GM21737 (cell line): ENCODE measurements at regions not wholly inside any gene's neighbourhood (a gene's known extent, or its start where the extent isn't known, plus 50 kb on each side); places are given as distances from the start of the nearest gene placed in this dataset.

Experiments used
- ATAC-seq: cut with Tn5 transposase; IDR thresholded peaks from one replicate; pipeline ENCODE4 v1.9.1; 2021; ENCODE audit warnings: mild to moderate bottlenecking, moderate library complexity; ENCODE audit not compliant: unreplicated experiment

DNA sequence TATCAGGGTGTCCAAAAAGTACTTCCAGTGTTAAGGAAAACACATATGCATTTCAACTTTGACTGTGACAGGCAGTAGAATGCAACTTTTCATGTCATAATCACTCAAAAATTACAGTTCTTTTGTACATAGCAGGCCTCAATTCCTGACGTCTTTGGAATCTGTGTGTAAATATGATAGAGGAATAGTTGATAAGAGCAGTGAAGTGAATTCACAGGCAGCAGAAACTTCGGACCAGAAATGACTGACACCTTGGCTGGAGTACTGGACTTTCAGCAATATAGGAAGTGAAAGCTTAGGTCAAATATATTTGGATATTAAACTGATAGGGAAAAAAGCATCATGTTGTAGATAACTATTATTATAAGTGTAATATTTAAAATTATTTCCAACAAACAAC is 1741.2 kb upstream of the PCDH20 start:
- no peak for ATAC-seq

DNA sequence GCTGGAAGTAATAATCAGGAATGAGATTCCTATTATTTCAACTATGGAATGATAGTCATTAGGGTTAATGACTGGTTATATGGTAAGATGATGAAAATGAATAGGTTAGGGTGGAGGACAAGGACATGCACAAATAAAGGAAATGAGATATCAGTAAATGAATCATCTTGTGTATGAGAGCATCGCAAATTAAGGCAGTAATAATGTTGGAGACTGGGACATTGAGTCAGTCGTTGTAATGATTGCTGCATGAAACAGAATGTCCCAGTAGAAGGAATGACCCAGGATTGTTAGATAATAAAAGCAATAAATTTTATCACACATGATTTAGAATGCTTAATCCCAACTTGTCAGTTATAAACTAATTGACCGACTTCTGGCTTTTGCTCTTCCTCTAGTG is 1733.7 kb upstream of the PCDH20 start:
- ATAC-seq = no peak

DNA sequence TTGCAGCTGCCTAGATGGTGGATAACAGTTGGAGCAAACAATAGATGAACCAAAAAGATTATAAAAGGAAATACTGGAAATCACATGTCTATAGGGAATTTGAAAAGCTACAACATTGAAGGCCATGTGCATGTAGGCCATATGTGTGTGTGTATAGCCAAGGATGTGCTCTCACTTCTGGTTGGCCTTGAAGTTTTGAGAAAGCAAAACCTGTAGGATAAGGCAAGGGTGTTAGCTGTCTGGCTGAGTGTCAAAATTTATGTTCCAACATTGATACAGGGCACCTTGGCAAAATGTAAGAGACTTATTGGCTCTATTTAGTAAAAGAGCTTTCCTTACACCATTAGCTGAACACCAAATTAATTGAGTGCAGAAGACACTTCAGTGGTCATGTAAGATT is 1723.6 kb upstream of the PCDH20 start:
- ATAC-seq = no peak

DNA sequence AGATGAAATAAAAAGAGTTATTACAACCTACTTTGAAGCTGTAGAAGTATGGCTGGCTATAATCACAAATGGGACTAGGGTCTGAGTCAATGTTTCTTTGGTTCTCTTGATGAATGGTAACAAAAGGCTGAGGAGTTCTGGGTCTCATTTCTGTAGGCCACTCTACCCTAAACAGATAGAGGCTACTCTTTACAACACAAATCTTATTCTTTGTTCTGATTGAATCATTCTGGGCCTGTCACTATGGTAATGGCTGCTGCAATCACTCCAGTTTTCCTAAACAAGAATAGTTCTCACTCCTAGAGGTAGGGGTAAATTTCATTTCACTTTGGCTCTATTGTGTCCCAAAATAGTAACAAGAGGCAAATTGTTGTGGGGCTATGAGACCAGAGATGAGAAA is 1714.3 kb upstream of the PCDH20 start:
- ATAC-seq = no peak

DNA sequence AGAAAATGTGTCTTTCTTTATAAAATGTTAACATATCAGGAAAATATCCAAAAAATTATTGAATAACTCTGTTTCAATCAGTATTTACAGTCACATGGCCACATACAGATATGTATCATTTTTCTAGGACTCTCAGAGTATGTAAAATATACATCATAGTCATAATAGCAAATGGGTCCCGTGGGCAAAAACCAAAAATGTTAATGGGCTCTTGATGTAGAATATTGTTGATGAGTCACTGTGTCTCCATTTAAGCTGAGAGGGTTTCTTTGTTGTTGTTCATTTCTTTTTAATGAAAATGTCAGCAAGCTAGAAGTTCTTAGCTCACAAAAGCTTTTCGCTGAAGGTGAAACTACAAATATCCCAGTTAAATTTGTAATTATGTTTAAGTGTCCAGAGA is 1713.1 kb upstream of the PCDH20 start:
- no peak for ATAC-seq

DNA sequence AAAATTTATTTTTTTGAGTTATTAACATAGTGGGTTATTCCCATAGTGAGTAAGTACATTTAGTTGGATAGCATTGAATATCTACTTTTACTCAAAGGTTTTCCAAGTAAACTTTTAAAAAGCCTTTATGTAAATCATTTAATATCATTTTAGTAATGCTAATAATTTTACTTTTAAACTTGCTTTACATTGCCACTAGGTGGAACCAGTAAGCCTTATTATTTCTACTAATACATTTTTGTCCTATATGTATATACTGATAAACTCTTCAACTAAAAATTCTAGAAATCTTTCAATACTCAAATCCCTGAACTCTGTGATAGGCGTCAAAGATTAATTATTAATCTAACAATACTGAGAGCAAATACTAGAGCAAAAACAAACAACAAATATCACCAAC is 1709.2 kb upstream of the PCDH20 start:
- no peak for ATAC-seq

DNA sequence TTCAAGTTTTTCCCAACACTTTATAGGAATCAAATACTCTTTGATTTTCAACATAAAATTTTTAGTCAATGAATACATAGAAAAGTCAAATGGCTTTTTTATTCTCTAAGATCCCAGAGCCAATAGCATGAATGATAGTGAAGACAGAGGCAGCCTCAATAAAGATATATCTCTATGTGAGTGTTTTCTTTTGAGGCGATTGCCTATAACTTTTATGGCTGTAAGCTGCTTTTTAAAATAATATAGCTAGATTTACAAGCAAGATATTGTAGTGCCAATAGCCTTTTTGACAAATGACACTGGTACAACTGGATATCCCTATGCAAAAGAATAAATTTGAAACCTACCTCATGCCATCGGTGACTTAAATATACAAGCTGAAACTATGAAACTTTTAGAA is 1705.2 kb upstream of the PCDH20 start:
- no peak for ATAC-seq

DNA sequence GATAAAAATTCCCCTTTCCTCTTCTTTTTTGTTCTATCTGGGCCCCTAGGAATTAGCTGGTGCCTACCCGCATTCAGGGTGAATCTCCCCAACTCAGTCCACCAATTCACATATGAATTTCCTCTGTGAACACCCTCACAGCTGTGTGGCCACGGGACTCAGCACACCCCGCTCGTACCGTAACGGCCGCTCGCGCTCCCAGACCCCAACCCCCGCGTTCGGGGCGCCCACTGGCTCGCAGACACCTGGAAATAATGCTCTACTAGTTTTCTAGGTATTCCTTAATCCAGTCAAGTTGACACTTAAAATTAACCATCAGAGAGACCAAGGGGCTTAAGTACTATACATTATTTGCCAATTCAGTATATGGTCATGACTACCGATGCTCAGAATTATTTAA is 1702.1 kb upstream of the PCDH20 start:
- ATAC-seq = no peak

DNA sequence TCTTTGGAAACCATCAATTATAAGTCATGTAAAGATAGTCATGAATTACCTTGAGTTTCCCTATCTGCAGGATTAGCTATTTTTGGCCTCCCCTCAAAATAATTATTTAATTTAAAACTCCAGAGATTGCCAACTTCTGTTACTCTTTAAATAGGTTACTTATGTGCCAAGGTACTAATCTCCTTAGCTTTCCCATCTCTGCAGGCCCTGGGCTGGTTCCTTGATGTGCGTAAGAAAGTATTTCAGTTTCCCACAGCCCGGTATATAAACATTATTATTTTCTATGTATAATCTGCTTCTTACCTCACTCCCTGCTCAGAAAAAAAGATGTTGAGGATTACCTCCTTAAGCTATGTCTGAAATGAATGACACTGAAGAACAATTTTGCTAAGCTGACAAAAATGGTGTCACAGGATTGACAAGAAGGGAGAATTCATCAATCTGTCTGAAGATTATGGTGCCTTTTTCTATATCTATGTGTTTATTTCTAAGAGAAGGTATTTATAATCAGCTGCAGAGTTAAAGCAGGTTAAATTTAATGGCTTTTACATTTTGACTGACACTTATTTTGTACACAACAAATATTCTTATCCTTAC is 1697.2 kb upstream of the PCDH20 start:
- no peak for ATAC-seq

DNA sequence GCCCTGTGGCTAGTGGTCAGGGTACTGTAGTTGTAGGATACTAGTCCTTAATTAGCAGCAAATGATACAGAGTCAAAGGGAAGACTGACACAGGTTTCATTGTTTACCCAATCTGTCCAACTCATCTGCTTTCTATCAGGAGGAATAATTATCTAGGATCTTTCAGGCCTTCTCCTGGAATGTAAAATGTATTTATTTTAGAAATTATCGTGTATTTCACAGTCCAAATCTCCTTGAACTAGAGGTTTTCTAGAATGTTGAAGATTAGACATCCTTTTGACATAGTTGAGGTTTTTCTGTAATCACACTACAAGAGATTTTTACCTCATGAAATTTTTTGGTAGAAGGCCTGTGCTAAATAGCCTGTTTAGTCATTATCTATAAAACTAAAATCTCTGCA is 1694.8 kb upstream of the PCDH20 start:
- ATAC-seq = no peak

DNA sequence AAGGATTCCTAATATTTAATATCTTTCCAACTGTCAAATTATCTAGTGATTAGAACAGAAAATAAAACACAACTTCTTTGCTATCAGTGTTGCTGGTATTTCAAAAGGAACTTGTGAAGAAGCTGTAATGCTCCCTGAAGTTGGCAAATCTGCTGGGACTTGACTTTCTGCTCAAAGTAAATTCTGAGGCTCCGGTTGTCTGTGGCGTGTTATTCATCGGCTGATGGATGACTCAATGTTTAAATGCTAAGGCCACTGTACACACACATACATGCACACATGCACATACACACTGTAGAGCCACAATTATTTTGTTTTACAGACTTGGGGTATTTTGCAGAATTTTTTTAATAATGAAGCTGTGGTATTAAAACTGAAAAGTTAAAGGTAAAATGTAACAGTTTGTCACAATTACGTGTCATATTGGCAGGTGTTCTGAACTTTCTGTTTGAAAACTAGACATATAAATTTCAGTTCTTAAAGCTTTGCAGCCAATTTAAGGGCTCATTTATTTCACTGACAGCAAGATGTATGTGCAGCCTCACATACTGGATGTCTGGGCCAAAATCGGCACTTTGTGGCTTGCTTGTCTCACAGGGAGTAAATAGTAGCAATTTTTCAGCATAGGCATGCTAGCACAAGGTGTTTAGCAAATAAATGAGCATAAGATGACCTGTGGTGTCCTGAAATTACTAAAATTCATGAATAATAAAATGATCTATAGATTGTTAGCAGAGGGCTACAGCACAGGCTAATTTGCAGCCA is 1691.7 kb upstream of the PCDH20 start:
- ATAC-seq = no peak

DNA sequence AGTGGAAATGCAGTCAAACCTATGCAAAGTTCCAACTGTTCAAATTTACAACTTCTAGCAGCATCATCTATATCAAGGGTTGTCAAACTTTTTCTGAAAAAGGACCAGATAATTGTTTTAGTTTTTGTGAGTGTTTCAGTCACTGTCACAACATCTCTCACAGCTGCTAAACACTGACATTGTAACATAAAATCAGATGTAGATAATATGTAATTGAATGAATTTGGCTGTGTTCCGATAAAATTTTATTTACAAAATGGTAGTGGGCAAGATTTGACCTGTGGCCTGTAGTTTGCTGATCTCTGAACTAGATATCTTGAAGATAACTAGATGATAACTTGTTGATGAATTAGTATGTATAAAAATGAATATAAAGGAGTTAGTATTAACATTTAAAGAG is 1679.1 kb upstream of the PCDH20 start:
- no peak for ATAC-seq

DNA sequence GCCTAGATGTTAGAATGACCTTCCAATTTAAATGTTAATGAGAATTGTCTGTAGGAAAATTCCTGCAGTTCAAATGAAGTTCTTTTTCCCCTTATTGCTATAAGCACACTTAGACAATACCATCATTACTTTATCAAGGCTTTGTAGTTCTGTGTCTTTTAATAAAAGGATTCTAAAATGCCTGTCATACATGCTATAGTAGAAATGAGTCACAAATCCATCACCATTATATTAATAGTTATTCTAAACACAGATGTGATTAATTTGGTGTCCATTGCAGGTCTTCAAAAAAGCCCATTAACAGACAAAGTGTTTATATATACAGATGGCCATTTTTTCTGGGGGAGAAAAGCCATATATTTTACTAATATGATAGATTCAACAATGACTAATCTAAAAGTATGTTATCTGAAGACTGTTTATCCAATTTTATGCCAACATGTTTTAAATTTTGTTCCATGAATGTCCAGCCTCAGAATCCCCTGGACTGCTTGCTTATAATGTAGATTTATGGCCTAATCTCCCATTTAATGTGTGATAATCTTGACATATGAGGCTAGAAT is 1678.3 kb upstream of the PCDH20 start:
- no peak for ATAC-seq

DNA sequence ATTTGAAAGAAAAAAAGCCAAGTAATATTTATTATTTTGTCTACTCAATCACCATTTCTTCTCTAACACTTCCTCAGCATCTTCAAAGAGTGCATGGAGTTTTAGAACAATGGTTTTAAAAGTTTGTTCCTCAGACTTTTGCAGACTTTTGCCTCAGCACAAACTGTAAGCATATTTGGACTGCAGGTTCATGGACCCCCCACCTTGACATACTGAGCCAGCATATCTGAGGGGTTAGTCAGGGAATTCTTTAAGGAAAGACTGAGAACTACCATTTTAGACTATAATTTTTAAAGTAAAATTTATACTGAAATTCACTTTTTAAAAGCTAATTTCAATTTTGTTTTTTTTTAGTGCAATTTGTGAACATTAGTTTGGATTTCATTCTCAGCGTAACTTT is 1676.8 kb upstream of the PCDH20 start:
- no peak for ATAC-seq

DNA sequence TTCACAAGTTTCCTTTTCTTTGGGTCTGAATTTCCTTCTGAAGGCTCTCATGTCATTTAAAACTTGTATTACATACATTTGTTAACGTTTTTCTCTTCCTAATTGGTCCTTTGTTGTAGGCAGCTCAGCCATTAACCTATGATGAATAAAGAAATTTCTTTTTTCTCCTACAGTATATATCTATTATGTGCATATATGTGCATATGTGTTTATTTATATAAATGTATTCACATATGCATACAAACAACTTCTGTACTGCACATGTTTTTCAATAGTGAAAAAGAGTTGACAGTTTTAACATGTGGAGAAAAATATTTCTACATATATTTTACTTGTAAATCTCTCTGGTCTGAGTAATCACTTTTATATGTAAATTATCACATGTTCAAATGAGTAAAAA is 1674.9 kb upstream of the PCDH20 start:
- no peak for ATAC-seq

DNA sequence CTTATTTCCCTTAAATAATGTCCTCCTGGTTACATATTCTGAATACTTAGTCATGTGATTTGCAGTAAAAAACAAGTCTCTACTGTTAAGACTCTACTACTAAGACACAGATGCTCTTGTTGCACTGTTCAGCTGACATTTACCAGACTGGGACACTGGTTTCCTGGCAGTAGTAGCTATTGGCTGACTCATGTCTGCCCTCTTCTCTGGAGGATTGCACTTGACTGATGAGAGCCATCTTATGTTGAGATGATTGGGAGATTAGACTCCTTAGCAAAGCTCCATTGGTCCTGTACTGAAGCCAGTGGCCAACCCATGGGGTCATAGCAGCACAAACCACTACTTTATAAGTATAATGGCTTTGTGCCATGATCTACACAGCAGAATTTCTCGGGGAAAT is 1672.6 kb upstream of the PCDH20 start:
- no peak for ATAC-seq

DNA sequence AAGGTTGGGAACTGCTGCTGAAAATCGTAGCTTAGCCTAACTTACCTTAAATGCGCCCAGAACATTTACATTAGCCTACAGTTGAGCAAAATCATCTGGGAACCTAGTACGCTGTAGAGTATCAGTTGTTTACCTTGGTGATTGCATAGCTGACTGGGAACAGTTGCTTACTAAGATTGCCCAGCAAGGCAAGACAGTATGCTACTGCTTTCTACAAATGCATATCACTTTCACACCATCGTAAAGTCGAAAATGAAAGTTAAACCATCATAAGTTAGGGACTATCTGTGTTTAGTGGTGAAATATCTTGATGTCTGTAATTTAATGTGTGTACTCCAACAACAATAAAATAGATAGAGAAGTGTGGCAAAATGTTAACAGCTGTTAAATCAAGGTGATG is 1670.6 kb upstream of the PCDH20 start:
- no peak for ATAC-seq

DNA sequence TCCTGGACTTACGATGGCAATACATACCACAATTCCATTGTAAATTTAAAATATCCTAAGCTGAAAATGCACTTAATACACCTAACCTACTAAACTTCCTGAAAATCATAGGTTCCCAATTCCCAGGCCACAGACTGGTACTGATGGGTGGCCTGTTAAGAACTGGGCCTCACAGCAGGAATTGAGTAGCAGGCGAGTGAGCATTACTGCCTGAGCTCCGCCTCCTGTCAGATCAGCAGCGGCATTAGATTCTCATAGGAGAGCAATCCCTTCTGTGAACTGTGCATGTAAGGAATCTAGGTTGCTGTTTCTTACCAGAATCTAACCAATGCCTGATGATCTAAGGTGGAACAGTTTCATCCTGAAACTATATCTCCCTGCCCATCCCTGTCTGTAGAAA is 1670.2 kb upstream of the PCDH20 start:
- no peak for ATAC-seq

DNA sequence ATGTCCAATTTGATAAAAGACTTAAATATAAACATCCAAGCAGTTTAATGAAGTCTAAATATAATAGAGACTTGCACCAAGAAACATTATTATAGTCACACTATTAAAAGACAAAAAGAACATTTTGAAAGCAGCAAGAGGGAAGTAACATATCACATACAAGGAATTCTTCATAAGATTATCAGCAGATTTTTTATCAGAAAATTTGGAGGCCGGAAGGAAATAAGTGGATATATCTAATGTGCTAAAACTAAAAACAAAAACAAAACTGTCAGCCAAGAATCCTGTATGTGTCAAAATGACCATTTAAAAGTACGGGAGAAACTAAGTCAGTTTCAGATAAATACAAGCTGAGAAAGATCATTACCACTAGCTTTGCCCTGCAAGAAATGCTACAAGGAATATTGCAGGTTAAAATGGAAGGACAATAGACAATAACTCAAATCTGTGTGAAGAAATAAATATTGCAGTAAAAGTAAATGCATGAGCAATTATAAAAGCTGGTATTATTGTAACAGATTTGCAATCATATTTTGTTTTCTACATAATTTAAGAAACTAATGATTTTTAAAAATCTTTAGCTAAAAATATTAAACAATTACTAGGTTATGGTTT is 1665.9 kb upstream of the PCDH20 start:
- no peak for ATAC-seq

DNA sequence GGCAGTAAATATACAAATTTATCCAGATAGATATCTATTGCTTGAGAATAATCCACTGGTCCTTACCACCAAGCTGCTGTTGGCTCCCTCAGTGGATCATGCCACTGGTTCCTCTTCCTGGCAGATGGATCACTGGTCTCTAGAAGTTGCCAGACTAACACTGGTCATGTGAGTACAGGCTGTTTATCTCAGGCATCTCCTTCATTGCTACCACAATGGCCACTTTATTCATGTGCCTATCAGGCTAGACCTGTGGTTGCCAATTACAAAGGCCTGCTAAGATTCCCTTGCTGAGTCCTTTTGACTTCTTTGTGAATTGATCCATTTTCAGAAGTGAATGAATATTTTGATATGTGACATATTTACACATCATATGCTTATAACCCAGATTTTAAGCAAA is 1659.5 kb upstream of the PCDH20 start:
- ATAC-seq = no peak

DNA sequence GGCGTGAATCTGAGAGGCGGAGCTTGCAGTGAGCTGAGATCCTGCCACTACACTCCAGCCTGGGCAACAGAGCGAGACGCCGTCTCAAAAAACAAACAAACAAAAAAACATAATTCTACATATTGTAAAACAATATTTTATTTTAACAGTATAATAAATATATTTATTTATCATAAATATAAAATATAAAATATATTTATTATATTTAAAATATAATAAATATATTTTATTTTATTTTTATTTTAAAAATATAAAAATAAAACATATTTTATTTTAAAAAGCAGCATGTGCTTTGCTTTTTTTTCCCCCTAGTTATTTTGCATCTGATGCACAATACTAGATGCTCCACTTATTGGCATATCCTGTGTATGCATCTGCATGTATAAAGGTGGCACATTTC is 1634.6 kb upstream of the PCDH20 start:
- ATAC-seq = no peak

DNA sequence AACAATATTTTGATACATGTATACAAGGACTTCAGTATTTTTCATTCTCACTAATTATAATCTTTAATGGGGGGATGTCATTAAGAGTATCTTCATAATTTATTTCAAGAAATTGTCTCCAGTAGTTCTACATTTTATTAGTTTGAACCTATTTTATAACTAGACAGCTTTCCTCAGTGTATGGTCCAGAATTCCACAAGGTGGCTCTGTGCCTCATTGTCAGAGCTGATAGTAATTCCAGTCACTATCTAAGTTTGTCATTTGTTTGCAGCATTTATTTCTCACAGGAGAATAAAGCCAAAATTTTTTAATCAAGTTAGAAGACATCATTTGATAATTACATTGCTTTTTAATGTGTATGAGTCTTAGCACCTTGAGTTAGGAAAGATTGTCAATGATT is 1633.0 kb upstream of the PCDH20 start:
- no peak for ATAC-seq
